ENCODE measurements at regions not wholly inside any gene's neighbourhood (a gene's known extent, or its start where the extent isn't known, plus 50 kb on each side); places are given as distances from the start of the nearest gene placed in this dataset.
"Not testable (repeated sequence)": the region's sequence is repeated elsewhere in the genome, so short reads cannot be mapped to it uniquely, and the experiment has no call there.

DNA sequence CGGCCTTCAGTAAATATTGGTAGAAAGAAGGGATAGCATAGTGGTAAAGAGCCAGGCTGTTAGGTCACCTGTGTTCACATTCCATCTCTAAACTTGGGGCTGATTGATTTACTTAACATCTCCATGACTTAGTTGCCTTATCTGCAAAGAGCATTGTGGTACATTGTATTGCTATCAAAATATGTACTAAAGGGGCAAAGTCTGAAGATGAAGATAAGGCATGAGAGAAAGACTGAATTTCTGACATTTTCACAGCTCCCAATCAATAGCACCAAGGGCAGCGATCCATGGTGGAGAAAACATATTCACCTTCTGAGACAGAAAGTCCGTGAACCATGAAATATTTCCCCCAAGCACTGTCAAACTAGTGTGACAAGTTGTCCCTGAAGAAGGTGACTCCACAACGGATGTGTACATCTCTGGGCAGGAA, 223.3 kb upstream of the STXBP5 start:
- no peak for DNase-seq
- Mint-ChIP-seq H3K4me1 (ENCODE audit: low read depth, unreplicated experiment) (no peaks in the 10 kb centered on the region), H3K9me3 (ENCODE audit: unreplicated experiment) (no peaks in the 10 kb centered on the region), H3K27me3 (ENCODE audit: unreplicated experiment) (no peaks in the 10 kb centered on the region), H3K36me3 (ENCODE audit: unreplicated experiment) (no peaks in the 10 kb centered on the region), H3K27ac (ENCODE audit: unreplicated experiment) (no peak overlapping the region), H3K4me3 (ENCODE audit: unreplicated experiment) (no peak overlapping the region)
- no peak for TF ChIP-seq CTCF (IDR thresholded peaks at IDR 0.05; ENCODE audit: partially characterized antibody, unreplicated experiment)

GRCh38 chr6:146981981-146982380, 222.2 kb upstream of the STXBP5 start:
- Mint-ChIP-seq H3K9me3 (ENCODE audit: unreplicated experiment) (no peaks in the 10 kb centered on the region), H3K36me3 (ENCODE audit: unreplicated experiment) (no peaks in the 10 kb centered on the region), H3K27me3 (ENCODE audit: unreplicated experiment) (peaks cover 2% of the 10 kb centered on the region), H3K4me1 (ENCODE audit: low read depth, unreplicated experiment) (no peaks in the 10 kb centered on the region), H3K4me3 (ENCODE audit: unreplicated experiment) (no peak overlapping the region), H3K27ac (ENCODE audit: unreplicated experiment) (no peak overlapping the region)
- no peak for DNase-seq
- no peak for TF ChIP-seq CTCF (IDR thresholded peaks at IDR 0.05; ENCODE audit: partially characterized antibody, unreplicated experiment)

GRCh38 chr6:146984251-146984924, 219.8 kb upstream of the STXBP5 start:
- Mint-ChIP-seq H3K9me3 (ENCODE audit: unreplicated experiment) (peaks cover 1% of the 10 kb centered on the region), H3K27ac (ENCODE audit: unreplicated experiment) (no peak overlapping the region), H3K4me3 (ENCODE audit: unreplicated experiment) (no peak overlapping the region), H3K4me1 (ENCODE audit: low read depth, unreplicated experiment) (no peaks in the 10 kb centered on the region), H3K36me3 (ENCODE audit: unreplicated experiment) (no peaks in the 10 kb centered on the region), H3K27me3 (ENCODE audit: unreplicated experiment) (peaks cover 2% of the 10 kb centered on the region)
- no peak for DNase-seq
- no peak for TF ChIP-seq CTCF (IDR thresholded peaks at IDR 0.05; ENCODE audit: partially characterized antibody, unreplicated experiment)

DNA sequence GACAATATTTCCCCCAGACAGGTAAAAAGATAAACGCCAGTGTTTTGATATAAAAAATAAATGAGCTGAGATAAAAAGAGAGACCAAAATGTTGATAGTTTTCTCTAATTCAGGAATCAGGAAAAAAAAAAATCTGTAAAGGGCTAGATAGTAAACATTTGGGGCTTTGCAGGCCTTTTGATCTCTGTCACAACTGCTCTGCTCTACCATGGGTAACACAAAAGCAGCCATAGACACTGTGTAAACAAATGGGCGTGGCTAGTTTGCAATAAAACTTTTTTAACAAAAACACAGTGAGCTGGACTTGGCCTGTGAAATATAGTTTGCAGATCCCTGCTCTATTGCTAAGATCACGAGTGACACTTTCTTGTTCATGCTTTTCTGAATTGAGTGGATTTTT, 219.1 kb upstream of the STXBP5 start:
- peaks cover 1% of the 10 kb centered on the region for H3K9me3 Mint-ChIP-seq (ENCODE audit: unreplicated experiment)
- no peak overlapping the region for H3K4me3 Mint-ChIP-seq (ENCODE audit: unreplicated experiment)
- H3K27ac Mint-ChIP-seq (ENCODE audit: unreplicated experiment) = no peak overlapping the region
- no peaks in the 10 kb centered on the region for H3K36me3 Mint-ChIP-seq (ENCODE audit: unreplicated experiment)
- TF ChIP-seq CTCF (IDR thresholded peaks at IDR 0.05; ENCODE audit: partially characterized antibody, unreplicated experiment) = no peak
- no peak for DNase-seq
- peaks cover 2% of the 10 kb centered on the region for H3K27me3 Mint-ChIP-seq (ENCODE audit: unreplicated experiment)
- no peaks in the 10 kb centered on the region for H3K4me1 Mint-ChIP-seq (ENCODE audit: low read depth, unreplicated experiment)

DNA sequence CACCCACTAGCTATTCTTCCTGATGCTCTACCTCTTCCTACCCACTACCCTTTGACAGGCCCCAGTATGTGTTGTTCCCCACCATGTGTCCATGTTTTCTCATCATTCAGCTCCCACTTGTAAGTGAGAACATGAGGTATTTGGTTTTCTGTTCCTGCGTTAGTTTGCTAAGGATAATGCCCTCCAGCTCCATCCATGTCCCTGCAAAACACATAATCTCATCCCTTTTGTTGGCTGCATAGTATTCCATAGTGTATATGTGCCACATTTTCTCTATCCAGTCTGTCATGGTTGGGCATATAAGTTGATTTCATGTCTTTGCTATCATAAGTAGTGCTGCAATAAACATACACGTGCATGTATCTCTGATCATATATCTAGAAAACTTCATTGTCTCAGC, 218.3 kb upstream of the STXBP5 start:
- Mint-ChIP-seq H3K4me1 (ENCODE audit: low read depth, unreplicated experiment) (no peaks in the 10 kb centered on the region), H3K27me3 (ENCODE audit: unreplicated experiment) (peaks cover 2% of the 10 kb centered on the region), H3K36me3 (ENCODE audit: unreplicated experiment) (no peaks in the 10 kb centered on the region), H3K27ac (ENCODE audit: unreplicated experiment) (no peak overlapping the region), H3K9me3 (ENCODE audit: unreplicated experiment) (peaks cover 1% of the 10 kb centered on the region), H3K4me3 (ENCODE audit: unreplicated experiment) (no peak overlapping the region)
- TF ChIP-seq CTCF (IDR thresholded peaks at IDR 0.05; ENCODE audit: partially characterized antibody, unreplicated experiment) = no peak
- no peak for DNase-seq

DNA sequence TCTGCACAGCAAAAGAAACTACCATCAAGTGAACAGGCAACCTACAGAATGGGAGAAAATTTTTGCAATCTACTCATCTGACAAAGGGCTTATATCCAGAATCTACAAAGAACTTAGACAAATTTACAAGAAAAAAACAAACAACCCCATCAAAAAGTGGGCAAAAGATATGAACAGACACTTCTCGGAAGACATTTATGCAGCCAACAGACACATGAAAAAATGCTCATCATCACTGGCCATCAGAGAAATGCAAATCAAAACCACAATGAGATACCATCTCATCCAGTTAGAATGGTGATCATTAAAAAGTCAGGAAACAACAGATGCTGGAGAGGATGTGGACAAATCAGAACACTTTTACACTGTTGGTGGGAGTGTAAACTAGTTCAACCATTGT, 216.3 kb upstream of the STXBP5 start:
- not testable (repeated sequence) for H3K36me3 Mint-ChIP-seq (ENCODE audit: unreplicated experiment); H3K9me3 Mint-ChIP-seq (ENCODE audit: unreplicated experiment); H3K4me3 Mint-ChIP-seq (ENCODE audit: unreplicated experiment); H3K4me1 Mint-ChIP-seq (ENCODE audit: low read depth, unreplicated experiment); DNase-seq; H3K27ac Mint-ChIP-seq (ENCODE audit: unreplicated experiment); H3K27me3 Mint-ChIP-seq (ENCODE audit: unreplicated experiment)
